Upper lobe of left lung (tissue), 6 donors: ENCODE measurements at regions not wholly inside any gene's neighbourhood (a gene's known extent, or its start where the extent isn't known, plus 50 kb on each side); places are given as distances from the start of the nearest gene placed in this dataset.

Source experiments
- ATAC-seq, 2 donors: fragments of 200-7000 bp; cut with Tn5 transposase; one replicate each; pipeline ENCODE4 v1.9.1; 2022; ENCODE audit warnings: mild to moderate bottlenecking in 2 of 2, moderate library complexity in 2 of 2; ENCODE audit not compliant: low FRiP score in 2 of 2
- DNase-seq, 2 donors: peaks; one replicate each; pipeline ENCODE4 v3.0.0-alpha.2; 2019 to 2020
- H3K27ac ChIP-seq, 4 donors: fragments of 200-600 bp; sonication (generic); one replicate each; pipeline ENCODE4 v1.5.1; 2016 to 2019
- H3K27me3 ChIP-seq, 4 donors: fragments of 200-600 bp; sonication (generic); one replicate each; pipeline ENCODE4 v1.5.1; 2017 to 2019
- H3K36me3 ChIP-seq, 4 donors: fragments of 200-600 bp; sonication (generic); one replicate each; pipeline ENCODE4 v1.5.1; 2016 to 2019
- H3K4me1 ChIP-seq, 4 donors: fragments of 200-600 bp; sonication (generic); one replicate each; pipeline ENCODE4 v1.5.1; 2018 to 2019
- H3K4me3 ChIP-seq, 4 donors: fragments of 200-600 bp; sonication (generic); one replicate each; pipeline ENCODE4 v1.5.1; 2017 to 2019; ENCODE audit warnings: mild to moderate bottlenecking in 2 of 4, moderate library complexity in 1 of 4
- H3K9me3 ChIP-seq, 4 donors: fragments of 200-600 bp; sonication (generic); one replicate each; pipeline ENCODE4 v1.5.1; 2018 to 2019
- CTCF ChIP-seq, 6 experiments: fragments of 450-650 bp in 4 of 6; fragments of 200-600 bp in 2 of 6; sonication (generic) in 2 of 6; IDR thresholded peaks; one replicate each; pipeline ENCODE4 v1.5.1; 2016 to 2019; ENCODE audit warnings: antibody characterized with exemption in 6 of 6
- EP300 ChIP-seq, 4 donors: sonication (generic); formaldehyde crosslinking; IDR thresholded peaks; one replicate each; pipeline ENCODE4 v1.5.1; 2017; ENCODE audit warnings: antibody characterized with exemption in 4 of 4, control low read depth in 2 of 4
- POLR2A ChIP-seq, 4 donors: fragments of 450-650 bp; IDR thresholded peaks; one replicate each; pipeline ENCODE4 v1.5.1; 2016 to 2017; ENCODE audit warnings: antibody characterized with exemption in 4 of 4, mild to moderate bottlenecking in 2 of 4
- POLR2AphosphoS5 ChIP-seq, 2 donors: sonication (generic); formaldehyde crosslinking; IDR thresholded peaks; one replicate each; pipeline ENCODE4 v1.5.1; 2017; ENCODE audit warnings: antibody characterized with exemption in 2 of 2
- WGBS, 2 donors: methylation state at CpG; one replicate each; pipeline ENCODE4 v1.1.5; 2017 to 2018; 5-methylcytosine and 5-hydroxymethylcytosine counted together
- small RNA-seq, 4 donors: library from RNA; depleted of rRNA; stranded (forward); fragments of <200 nt; gene quantifications; one replicate each; pipeline ENCODE3, GENCODE V24; 2016
- donor health status: DM: no; HTN: no; CAD: no; lungs with moderate emphysema.
- donor health status: DM: no; HTN: yes; CAD: no; lungs with severe emphysema.

GRCh38 chr14:101509730-101510371 is 51.4 kb upstream of the DIO3 start:
- Histone ChIP-seq H3K4me3 (no peak overlapping the region), H3K27ac (no peak overlapping the region), H3K4me1 (no peaks in the 10 kb centered on the region), H3K27me3 (no peaks in the 10 kb centered on the region), H3K9me3 (no peaks in the 10 kb centered on the region), H3K36me3 (no peaks in the 10 kb centered on the region)
- DNase-seq (no peak), ATAC-seq (no peak)
- TF ChIP-seq CTCF (IDR thresholded peaks at IDR 0.05) (no peak), POLR2AphosphoS5 (IDR thresholded peaks at IDR 0.05) (no peak), POLR2A (IDR thresholded peaks at IDR 0.05) (no peak), EP300 (IDR thresholded peaks at IDR 0.05) (no peak)
- 86 to 89% methylated on average over 21 of the region's 21 CpGs for WGBS, 2 donors

- H3K27ac ChIP-seq, result no peak overlapping the region
- H3K27me3 ChIP-seq, result no peaks in the 10 kb centered on the region
- no peaks in the 10 kb centered on the region for H3K4me1 ChIP-seq
- DNase-seq (no peak), ATAC-seq (no peak)
- TF ChIP-seq EP300 (IDR thresholded peaks at IDR 0.05) (no peak), CTCF (IDR thresholded peaks at IDR 0.05) (no peak), POLR2AphosphoS5 (IDR thresholded peaks at IDR 0.05) (no peak), POLR2A (IDR thresholded peaks at IDR 0.05) (no peak)
- peaks cover 0 to 7% (median 1%) of the 10 kb centered on the region in 4 donors for H3K9me3 ChIP-seq
- no peaks in the 10 kb centered on the region for H3K36me3 ChIP-seq
- no peak overlapping the region for H3K4me3 ChIP-seq
Measured at GRCh38 chr14:101511199-101511598, 50.1 kb upstream of the DIO3 start.

Small RNA genes lying in the stretch of these regions (small RNA-seq; reads per million reads assigned to genes)
- gene MIR1185-1 (0 reads per million in 4 donors), gene MIR1185-2 (0 reads per million in 4 donors), gene MIR1193 (0 reads per million in 4 donors), gene MIR1197 (0 reads per million in 4 donors), gene MIR134 (5.2 to 27.0 (median 9.5) reads per million in 4 donors), gene MIR154 (0 to 0.33 (median 0.05) reads per million in 4 donors), gene MIR299 (0.12 to 0.33 (median 0.18) reads per million in 4 donors), gene MIR300 (0 reads per million in 4 donors), gene MIR323A (0 to 0.44 (median 0.03) reads per million in 4 donors), gene MIR323B (0 reads per million in 4 donors), gene MIR329-1 (0 reads per million in 4 donors), gene MIR329-2 (0 reads per million in 4 donors), gene MIR369 (0 to 0.62 (median 0.10) reads per million in 4 donors), gene MIR377 (0.07 to 0.22 (median 0.16) reads per million in 4 donors), gene MIR379 (0 to 0.62 (median 0.09) reads per million in 4 donors), gene MIR380 (0 reads per million in 4 donors), gene MIR381 (2.4 to 5.4 (median 3.5) reads per million in 4 donors), gene MIR409 (12.9 to 71.2 (median 28.5) reads per million in 4 donors), gene MIR411 (5.6 to 15.0 (median 9.2) reads per million in 4 donors), gene MIR412 (0 to 0.43 (median 0.16) reads per million in 4 donors), gene MIR485 (0.26 to 1.7 (median 1.2) reads per million in 4 donors), gene MIR487A (0 to 0.44 (median 0.25) reads per million in 4 donors), gene MIR487B (0.14 to 0.55 (median 0.25) reads per million in 4 donors), gene MIR494 (0 to 0.44 (median 0.03) reads per million in 4 donors), gene MIR495 (0 to 0.88 (median 0.06) reads per million in 4 donors), gene MIR496 (0 reads per million in 4 donors), gene MIR539 (0 to 0.43 (median 0.35) reads per million in 4 donors), gene MIR541 (0 reads per million in 4 donors), gene MIR543 (0 reads per million in 4 donors), gene MIR544A (0 reads per million in 4 donors), gene MIR654 (1.4 to 5.8 (median 3.3) reads per million in 4 donors), gene MIR655 (0 reads per million in 4 donors), gene MIR656 (0 reads per million in 4 donors), gene MIR668 (0 to 0.29 (median 0) reads per million in 4 donors), gene MIR758 (0 reads per million in 4 donors), gene MIR889 (0.55 to 2.4 (median 1.1) reads per million in 4 donors), gene RF00012 (0 reads per million in 4 donors), gene RF00181 (0 reads per million in 4 donors), gene SNORD114-10 (0 to 0.68 (median 0.27) reads per million in 4 donors), gene SNORD114-11 (0 reads per million in 4 donors), gene SNORD114-12 (1,223 to 2,048 (median 1,819) reads per million in 4 donors), gene SNORD114-13 (0 reads per million in 4 donors), gene SNORD114-14 (4.3 to 22.8 (median 8.0) reads per million in 4 donors), gene SNORD114-15 (2.9 to 8.8 (median 4.8) reads per million in 4 donors), gene SNORD114-16 (0 reads per million in 4 donors), gene SNORD114-17 (21.2 to 52.1 (median 27.0) reads per million in 4 donors), gene SNORD114-18 (0 reads per million in 4 donors), gene SNORD114-19 (0 reads per million in 4 donors), gene SNORD114-20 (79.3 to 267 (median 155) reads per million in 4 donors), gene SNORD114-21 (13.0 to 58.8 (median 33.6) reads per million in 4 donors), gene SNORD114-22 (203 to 512 (median 318) reads per million in 4 donors), gene SNORD114-23 (3.1 to 46.9 (median 26.7) reads per million in 4 donors), gene SNORD114-24 (0 to 0.72 (median 0.19) reads per million in 4 donors), gene SNORD114-25 (80.7 to 354 (median 161) reads per million in 4 donors), gene SNORD114-26 (0 reads per million in 4 donors), gene SNORD114-27 (0 reads per million in 4 donors), gene SNORD114-28 (5.2 to 28.7 (median 16.8) reads per million in 4 donors), gene SNORD114-29 (0 to 0.14 (median 0) reads per million in 4 donors), gene SNORD114-30 (0 reads per million in 4 donors), gene SNORD114-31 (0 reads per million in 4 donors), gene SNORD114-5 (0 to 0.18 (median 0) reads per million in 4 donors), gene SNORD114-6 (0 reads per million in 4 donors), gene SNORD114-7 (0 reads per million in 4 donors), gene SNORD114-9 (57.7 to 109 (median 90.0) reads per million in 4 donors)
